ENCODE measurements at regions not wholly inside any gene's neighbourhood (a gene's known extent, or its start where the extent isn't known, plus 50 kb on each side); places are given as distances from the start of the nearest gene placed in this dataset.
"Not testable (repeated sequence)": the region's sequence is repeated elsewhere in the genome, so short reads cannot be mapped to it uniquely, and the experiment has no call there.

GRCh38 chr6:55064711-55065420 is 109.4 kb upstream of the HCRTR2 start:
- DNase-seq, result no peak

- DNase-seq, result peak in 2 of 3 experiments; percentile 8 to 22
Observed at GRCh38 chr6:55069132-55069781, 105.1 kb upstream of the HCRTR2 start.

GRCh38 chr6:55082021-55082420 is 92.3 kb upstream of the HCRTR2 start:
- DNase-seq, result no peak

- DNase-seq, result not testable (repeated sequence)
Observed at GRCh38 chr6:55088011-55088410, 86.3 kb upstream of the HCRTR2 start.

GRCh38 chr6:55088902-55089301 is 85.4 kb upstream of the HCRTR2 start:
- no peak for DNase-seq

GRCh38 chr6:55089325-55089724 is 85.0 kb upstream of the HCRTR2 start:
- no peak for DNase-seq

GRCh38 chr6:55100686-55101085 is 73.6 kb upstream of the HCRTR2 start:
- peak in 2 of 3 experiments; percentile 5 to 54 for DNase-seq

GRCh38 chr6:55101157-55101556 is 73.2 kb upstream of the HCRTR2 start:
- DNase-seq, result no peak

GRCh38 chr6:55108134-55109130 is 65.9 kb upstream of the HCRTR2 start:
- DNase-seq, result peak in 2 of 3 experiments; percentile 59 to 84

- peak in 1 of 3 experiments; percentile 76 for DNase-seq
Observed at GRCh38 chr6:55117267-55117666, 57.0 kb upstream of the HCRTR2 start.

GRCh38 chr6:55124241-55124640 is 50.1 kb upstream of the HCRTR2 start:
- DNase-seq, result not testable (repeated sequence)

Measured in NCI-H1417 (cell line).